Endodermal cell (in vitro differentiated cells): ENCODE measurements at regions not wholly inside any gene's neighbourhood (a gene's known extent, or its start where the extent isn't known, plus 50 kb on each side); places are given as distances from the start of the nearest gene placed in this dataset.

Experiments
- DNase-seq: peaks from one replicate; pipeline ENCODE4 v3.0.0-alpha.2; 2017
- H3K27ac ChIP-seq: 2 replicates; pipeline ENCODE4 v1.5.1; 2013; ENCODE audit warnings: mild to moderate bottlenecking, low read depth, low read length, moderate library complexity
- H3K27me3 ChIP-seq: 2 replicates; pipeline ENCODE4 v1.6.1; 2013; ENCODE audit warnings: mild to moderate bottlenecking, low read length, moderate library complexity; ENCODE audit not compliant: insufficient read depth, control insufficient read depth, poor library complexity, severe bottlenecking
- H3K36me3 ChIP-seq: 2 replicates; pipeline ENCODE4 v1.7.0; 2013; ENCODE audit warnings: mild to moderate bottlenecking, low read length, moderate library complexity; ENCODE audit not compliant: control insufficient read depth, insufficient read depth
- H3K4me1 ChIP-seq: one replicate; pipeline ENCODE4 v1.7.0; 2013; ENCODE audit warnings: low read length; ENCODE audit not compliant: control insufficient read depth, insufficient read depth
- H3K4me3 ChIP-seq: 2 replicates; pipeline ENCODE4 v1.5.1; 2013; ENCODE audit warnings: mild to moderate bottlenecking, low read length, moderate library complexity
- H3K9ac ChIP-seq: 2 replicates; pipeline ENCODE4 v1.6.1; 2013; ENCODE audit warnings: mild to moderate bottlenecking, low read length, moderate library complexity; ENCODE audit not compliant: poor library complexity, severe bottlenecking; ENCODE audit errors: extremely low read depth
- H3K9me3 ChIP-seq: 2 replicates; pipeline ENCODE4 v1.6.1; 2013; ENCODE audit warnings: mild to moderate bottlenecking, low read length, moderate library complexity; ENCODE audit not compliant: control insufficient read depth
- H3K27ac Mint-ChIP-seq: 2 replicates; pipeline ENCODE4 v1.8.0; 2020; ENCODE audit warnings: mixed read lengths
- H3K27me3 Mint-ChIP-seq: 2 replicates; pipeline ENCODE4 v1.8.0; 2021; ENCODE audit warnings: mild to moderate bottlenecking, mixed read lengths; ENCODE audit not compliant: insufficient read depth
- H3K36me3 Mint-ChIP-seq: 2 replicates; pipeline ENCODE4 v1.8.0; 2020; ENCODE audit warnings: low read depth, mixed read lengths
- H3K4me1 Mint-ChIP-seq: 2 replicates; pipeline ENCODE4 v1.8.0; 2020; ENCODE audit warnings: mixed read lengths
- H3K4me3 Mint-ChIP-seq: 2 replicates; pipeline ENCODE4 v1.8.0; 2020; ENCODE audit warnings: mild to moderate bottlenecking, moderate library complexity, mixed read lengths
- H3K9me3 Mint-ChIP-seq: 2 replicates; pipeline ENCODE4 v1.8.0; 2020; ENCODE audit warnings: mild to moderate bottlenecking, mixed read lengths
- WGBS, 2 experiments: methylation state at CpG; one replicate each; pipeline versions ENCODE4 v1.1.5 to v1.1.7; 2013; ENCODE audit warnings: missing lambda C conversion rate in 2 of 2, mixed read lengths in 1 of 2; ENCODE audit not compliant: insufficient coverage in 1 of 2, insufficient read length in 1 of 2; 5-methylcytosine and 5-hydroxymethylcytosine counted together
- TF ChIP-seq, protein P1 (sequence below): fragments of 200-600 bp; sonication (generic); conservative IDR thresholded peaks from 2 replicates; pipeline ENCODE4 v1.5.0; 2021; ENCODE audit warnings: antibody characterized with exemption, mild to moderate bottlenecking

DNA sequence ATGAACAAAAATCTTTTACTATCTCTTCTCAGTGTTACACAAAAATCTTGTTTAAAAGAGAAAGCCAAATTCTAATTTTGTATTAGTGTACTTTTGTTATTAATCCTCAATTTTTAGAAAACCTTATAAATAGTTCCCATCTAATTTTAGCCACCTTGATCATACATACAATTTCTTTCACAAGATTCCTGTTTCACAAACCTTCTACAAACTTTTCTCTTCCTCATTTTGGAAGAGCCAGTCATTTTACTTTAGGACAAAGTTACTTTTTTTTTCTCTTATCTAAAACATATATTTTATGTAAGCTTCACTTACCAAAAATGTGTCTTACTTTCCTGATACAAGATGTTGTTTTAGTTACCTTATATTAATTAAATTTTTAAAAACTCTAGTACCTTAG lies 161.3 kb downstream of the YIPF5 start:
- Histone ChIP-seq H3K27ac (no peak overlapping the region), H3K4me3 (no peak overlapping the region), H3K27me3 (no peaks in the 10 kb centered on the region), H3K9me3 (peaks cover 41% of the 10 kb centered on the region), H3K9ac (no peak overlapping the region), H3K4me1 (no peaks in the 10 kb centered on the region), H3K36me3 (no peaks in the 10 kb centered on the region)
- H3K36me3 Mint-ChIP-seq: peaks cover 6% of the 10 kb centered on the region
- no peak for DNase-seq
- H3K4me3 Mint-ChIP-seq: no peak overlapping the region
- H3K4me1 Mint-ChIP-seq: no peaks in the 10 kb centered on the region
- TF ChIP-seq, protein P1, sequence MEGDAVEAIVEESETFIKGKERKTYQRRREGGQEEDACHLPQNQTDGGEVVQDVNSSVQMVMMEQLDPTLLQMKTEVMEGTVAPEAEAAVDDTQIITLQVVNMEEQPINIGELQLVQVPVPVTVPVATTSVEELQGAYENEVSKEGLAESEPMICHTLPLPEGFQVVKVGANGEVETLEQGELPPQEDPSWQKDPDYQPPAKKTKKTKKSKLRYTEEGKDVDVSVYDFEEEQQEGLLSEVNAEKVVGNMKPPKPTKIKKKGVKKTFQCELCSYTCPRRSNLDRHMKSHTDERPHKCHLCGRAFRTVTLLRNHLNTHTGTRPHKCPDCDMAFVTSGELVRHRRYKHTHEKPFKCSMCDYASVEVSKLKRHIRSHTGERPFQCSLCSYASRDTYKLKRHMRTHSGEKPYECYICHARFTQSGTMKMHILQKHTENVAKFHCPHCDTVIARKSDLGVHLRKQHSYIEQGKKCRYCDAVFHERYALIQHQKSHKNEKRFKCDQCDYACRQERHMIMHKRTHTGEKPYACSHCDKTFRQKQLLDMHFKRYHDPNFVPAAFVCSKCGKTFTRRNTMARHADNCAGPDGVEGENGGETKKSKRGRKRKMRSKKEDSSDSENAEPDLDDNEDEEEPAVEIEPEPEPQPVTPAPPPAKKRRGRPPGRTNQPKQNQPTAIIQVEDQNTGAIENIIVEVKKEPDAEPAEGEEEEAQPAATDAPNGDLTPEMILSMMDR: no peak
- no peaks in the 10 kb centered on the region for H3K27me3 Mint-ChIP-seq
- H3K27ac Mint-ChIP-seq: no peak overlapping the region
- H3K9me3 Mint-ChIP-seq: peaks cover 42% of the 10 kb centered on the region

DNA sequence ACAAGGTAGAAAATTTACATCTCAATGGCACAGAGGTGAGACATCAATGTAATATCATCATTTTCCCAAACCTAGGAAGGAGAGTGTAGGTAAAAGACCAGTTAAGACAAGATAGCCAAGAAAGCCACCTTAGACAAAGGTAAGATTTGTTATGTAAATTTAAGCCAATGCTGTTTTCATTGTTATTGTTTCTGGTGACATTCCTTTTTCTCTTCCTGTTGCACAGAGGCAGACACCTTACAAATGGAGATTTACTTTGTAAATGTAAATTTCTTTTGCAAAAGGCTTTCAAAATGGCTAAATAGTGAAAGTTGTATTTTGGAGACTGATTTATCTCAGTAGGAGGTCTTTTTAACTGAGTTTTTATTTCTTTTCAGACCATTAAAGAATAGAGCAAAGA lies 159.1 kb downstream of the YIPF5 start:
- H3K4me3 Mint-ChIP-seq: no peak overlapping the region
- Histone ChIP-seq H3K36me3 (no peaks in the 10 kb centered on the region), H3K27me3 (no peaks in the 10 kb centered on the region), H3K4me1 (no peaks in the 10 kb centered on the region), H3K27ac (no peak overlapping the region), H3K4me3 (no peak overlapping the region), H3K9me3 (peaks cover 41% of the 10 kb centered on the region), H3K9ac (no peak overlapping the region)
- H3K36me3 Mint-ChIP-seq: peaks cover 6% of the 10 kb centered on the region
- TF ChIP-seq, protein P1: no peak
- no peaks in the 10 kb centered on the region for H3K27me3 Mint-ChIP-seq
- H3K9me3 Mint-ChIP-seq: peaks cover 46% of the 10 kb centered on the region
- H3K4me1 Mint-ChIP-seq: no peaks in the 10 kb centered on the region
- no peak for DNase-seq
- no peak overlapping the region for H3K27ac Mint-ChIP-seq

DNA sequence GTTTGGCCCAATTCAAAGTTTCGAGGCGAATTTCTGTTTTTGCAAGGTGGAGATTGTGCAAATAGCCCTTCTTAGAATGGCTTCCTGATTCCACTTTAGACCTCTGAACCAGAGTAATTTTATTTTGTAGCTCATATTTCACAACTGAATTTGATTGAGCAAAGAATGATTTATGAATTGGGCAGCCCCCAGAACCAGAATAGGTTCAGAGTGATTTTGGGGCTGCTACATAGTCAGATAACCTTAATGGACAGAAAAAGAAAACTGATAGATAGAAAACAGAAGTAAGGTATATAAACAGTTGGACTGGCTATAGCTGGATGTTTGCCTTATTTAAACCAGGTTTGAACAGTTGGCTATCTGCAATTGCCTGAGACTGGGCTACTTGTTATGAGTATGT lies 156.6 kb downstream of the YIPF5 start:
- Histone ChIP-seq H3K4me1 (no peaks in the 10 kb centered on the region), H3K4me3 (no peak overlapping the region), H3K9ac (no peak overlapping the region), H3K27me3 (no peaks in the 10 kb centered on the region), H3K9me3 (peaks cover 41% of the 10 kb centered on the region), H3K36me3 (no peaks in the 10 kb centered on the region), H3K27ac (no peak overlapping the region)
- TF ChIP-seq, protein P1: no peak
- DNase-seq: no peak
- peaks cover 6% of the 10 kb centered on the region for H3K36me3 Mint-ChIP-seq
- no peaks in the 10 kb centered on the region for H3K4me1 Mint-ChIP-seq
- no peak overlapping the region for H3K4me3 Mint-ChIP-seq
- peaks cover 45% of the 10 kb centered on the region for H3K9me3 Mint-ChIP-seq
- H3K27me3 Mint-ChIP-seq: no peaks in the 10 kb centered on the region
- 92 to 96% methylated on average over 2 of the region's 2 CpGs for WGBS, 2 experiments
- H3K27ac Mint-ChIP-seq: no peak overlapping the region
